ENCODE measurements at regions not wholly inside any gene's neighbourhood (a gene's known extent, or its start where the extent isn't known, plus 50 kb on each side); places are given as distances from the start of the nearest gene placed in this dataset.
"Not testable (repeated sequence)": the region's sequence is repeated elsewhere in the genome, so short reads cannot be mapped to it uniquely, and the experiment has no call there.

DNA sequence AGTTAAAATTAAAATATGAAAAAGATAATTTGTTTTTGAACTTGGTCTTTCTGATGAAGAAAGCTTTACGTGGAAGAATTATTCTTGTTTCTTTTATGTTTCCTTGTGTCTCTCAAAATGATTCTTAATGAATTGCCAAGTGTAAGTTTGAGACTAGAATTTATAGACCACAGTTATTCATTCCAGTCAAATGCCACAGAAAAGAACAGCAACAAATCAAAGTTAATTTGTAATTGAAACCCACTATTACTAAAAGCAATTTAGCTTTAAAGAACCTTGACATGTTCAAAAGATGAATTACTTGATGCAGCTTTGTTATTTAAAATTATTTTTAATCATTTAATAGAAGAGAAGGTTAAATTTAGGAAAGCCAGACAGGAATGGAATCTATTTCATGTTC is 1277.7 kb upstream of the NUDT12 start:
- no peaks in the 10 kb centered on the region for H3K4me1 ChIP-seq (ENCODE audit: control insufficient read depth in 3 of 3, insufficient read depth in 3 of 3, low read length in 3 of 3)
- no peaks in the 10 kb centered on the region for H3K27me3 ChIP-seq (ENCODE audit: control insufficient read depth in 3 of 3, insufficient read depth in 3 of 3, low read length in 3 of 3)
- no peak overlapping the region for H3K4me3 ChIP-seq (ENCODE audit: low read length in 3 of 3)
- H3K9me3 ChIP-seq (ENCODE audit: control insufficient read depth in 3 of 3, low read length in 3 of 3) = no peaks in the 10 kb centered on the region
- H3K27ac ChIP-seq (ENCODE audit: low read depth, low read length) = no peak overlapping the region
- no peak overlapping the region for H3K9ac ChIP-seq (ENCODE audit: low read depth in 1 of 3, low read length in 3 of 3)
- H3K36me3 ChIP-seq (ENCODE audit: control insufficient read depth in 3 of 3, insufficient read depth in 3 of 3, low read length in 3 of 3) = no peaks in the 10 kb centered on the region

GRCh38 chr5:104831515-104831914 is 1268.9 kb upstream of the NUDT12 start:
- not testable (repeated sequence) for H3K36me3 ChIP-seq (ENCODE audit: control insufficient read depth in 3 of 3, insufficient read depth in 3 of 3, low read length in 3 of 3); H3K27me3 ChIP-seq (ENCODE audit: control insufficient read depth in 3 of 3, insufficient read depth in 3 of 3, low read length in 3 of 3); H3K9ac ChIP-seq (ENCODE audit: low read depth in 1 of 3, low read length in 3 of 3); H3K27ac ChIP-seq (ENCODE audit: low read depth, low read length); H3K4me1 ChIP-seq (ENCODE audit: control insufficient read depth in 3 of 3, insufficient read depth in 3 of 3, low read length in 3 of 3); H3K4me3 ChIP-seq (ENCODE audit: low read length in 3 of 3); H3K9me3 ChIP-seq (ENCODE audit: control insufficient read depth in 3 of 3, low read length in 3 of 3)

- Histone ChIP-seq H3K27me3 (ENCODE audit: control insufficient read depth in 3 of 3, insufficient read depth in 3 of 3, low read length in 3 of 3) (no peaks in the 10 kb centered on the region), H3K36me3 (ENCODE audit: control insufficient read depth in 3 of 3, insufficient read depth in 3 of 3, low read length in 3 of 3) (no peaks in the 10 kb centered on the region), H3K9ac (ENCODE audit: low read depth in 1 of 3, low read length in 3 of 3) (no peak overlapping the region), H3K9me3 (ENCODE audit: control insufficient read depth in 3 of 3, low read length in 3 of 3) (no peaks in the 10 kb centered on the region), H3K27ac (ENCODE audit: low read depth, low read length) (no peak overlapping the region), H3K4me1 (ENCODE audit: control insufficient read depth in 3 of 3, insufficient read depth in 3 of 3, low read length in 3 of 3) (no peaks in the 10 kb centered on the region), H3K4me3 (ENCODE audit: low read length in 3 of 3) (no peak overlapping the region)
These were observed 1259.0 kb upstream of the NUDT12 start for GRCh38 chr5:104821606-104822005.

DNA sequence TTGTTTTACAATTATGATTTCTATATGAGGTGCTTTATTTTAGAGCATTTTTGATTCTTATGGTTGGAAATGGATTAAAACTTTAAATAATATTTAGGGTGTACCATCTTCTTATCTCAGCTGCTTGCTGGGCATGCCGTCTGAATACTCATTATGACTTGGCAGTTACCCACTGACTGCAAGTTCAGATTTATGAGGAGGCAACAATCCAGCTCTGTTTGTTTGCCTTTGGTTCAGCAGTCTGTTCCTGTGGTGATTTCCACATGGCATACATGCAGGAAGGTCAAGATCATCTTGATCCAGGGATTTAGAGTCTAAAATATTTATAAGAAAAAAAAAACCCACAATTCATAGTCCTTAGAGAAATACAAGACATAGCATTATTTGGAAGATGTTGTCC is 1254.5 kb upstream of the NUDT12 start:
- H3K27me3 ChIP-seq (ENCODE audit: control insufficient read depth in 3 of 3, insufficient read depth in 3 of 3, low read length in 3 of 3) = no peaks in the 10 kb centered on the region
- H3K27ac ChIP-seq (ENCODE audit: low read depth, low read length) = no peak overlapping the region
- no peaks in the 10 kb centered on the region for H3K9me3 ChIP-seq (ENCODE audit: control insufficient read depth in 3 of 3, low read length in 3 of 3)

DNA sequence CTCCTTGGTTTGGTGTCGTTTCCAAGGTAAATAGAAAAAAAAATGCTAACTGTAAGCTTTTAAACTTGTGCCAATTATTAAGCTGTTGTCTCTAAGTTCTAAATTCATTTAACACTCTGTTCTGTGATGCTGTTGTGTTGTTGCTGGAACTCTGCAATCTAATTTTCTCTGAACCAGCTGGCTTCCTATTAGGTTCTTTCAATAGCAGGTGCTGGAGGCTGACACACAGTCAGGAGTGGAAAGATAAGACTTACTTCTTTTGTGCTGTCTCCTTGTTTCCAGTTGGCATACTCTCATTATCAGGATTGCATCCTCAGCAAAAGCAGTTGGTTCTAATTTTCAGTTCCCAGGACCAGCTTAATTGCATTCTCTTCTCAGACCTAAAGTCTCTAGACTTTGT is 1252.6 kb upstream of the NUDT12 start:
- Histone ChIP-seq H3K4me3 (ENCODE audit: low read length in 3 of 3) (no peak overlapping the region), H3K27ac (ENCODE audit: low read depth, low read length) (no peak overlapping the region), H3K27me3 (ENCODE audit: control insufficient read depth in 3 of 3, insufficient read depth in 3 of 3, low read length in 3 of 3) (no peaks in the 10 kb centered on the region), H3K4me1 (ENCODE audit: control insufficient read depth in 3 of 3, insufficient read depth in 3 of 3, low read length in 3 of 3) (no peaks in the 10 kb centered on the region), H3K9ac (ENCODE audit: low read depth in 1 of 3, low read length in 3 of 3) (no peak overlapping the region), H3K9me3 (ENCODE audit: control insufficient read depth in 3 of 3, low read length in 3 of 3) (no peaks in the 10 kb centered on the region), H3K36me3 (ENCODE audit: control insufficient read depth in 3 of 3, insufficient read depth in 3 of 3, low read length in 3 of 3) (no peaks in the 10 kb centered on the region)

More for the DNA sequence above, 1254.5 kb upstream of the NUDT12 start:
- no peak overlapping the region for H3K9ac ChIP-seq (ENCODE audit: low read depth in 1 of 3, low read length in 3 of 3)
- no peaks in the 10 kb centered on the region for H3K36me3 ChIP-seq (ENCODE audit: control insufficient read depth in 3 of 3, insufficient read depth in 3 of 3, low read length in 3 of 3)
- H3K4me1 ChIP-seq (ENCODE audit: control insufficient read depth in 3 of 3, insufficient read depth in 3 of 3, low read length in 3 of 3) = no peaks in the 10 kb centered on the region
- H3K4me3 ChIP-seq (ENCODE audit: low read length in 3 of 3) = no peak overlapping the region

DNA sequence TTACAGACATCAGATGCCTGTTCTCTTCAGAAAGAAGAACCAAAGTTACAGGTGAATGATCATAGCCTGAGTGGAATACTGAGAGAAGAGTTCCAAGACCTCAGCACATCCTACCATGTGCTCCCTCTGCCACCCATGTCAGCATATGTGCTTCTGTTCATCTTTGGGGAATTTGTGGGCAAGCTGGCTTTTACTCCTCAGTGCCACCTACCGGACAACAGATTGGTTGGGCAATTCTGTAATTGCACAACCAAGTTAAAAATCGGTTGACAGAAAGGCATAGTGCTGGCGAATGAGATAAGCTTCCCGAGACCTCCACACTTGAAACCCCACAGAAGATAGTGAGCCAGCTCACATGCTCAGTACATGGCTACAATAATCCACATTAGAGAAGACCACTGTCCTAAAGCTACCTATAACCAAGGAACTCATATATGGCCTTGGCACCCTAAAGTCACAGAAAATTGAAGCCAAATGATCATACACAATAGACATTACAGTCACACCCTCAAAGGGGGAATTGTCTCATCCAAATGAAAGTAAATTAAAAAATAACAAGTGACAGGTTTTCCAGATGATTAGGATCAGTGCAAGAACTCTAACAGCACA is 1238.0 kb upstream of the NUDT12 start:
- Histone ChIP-seq H3K36me3 (ENCODE audit: control insufficient read depth in 3 of 3, insufficient read depth in 3 of 3, low read length in 3 of 3) (no peaks in the 10 kb centered on the region), H3K4me1 (ENCODE audit: control insufficient read depth in 3 of 3, insufficient read depth in 3 of 3, low read length in 3 of 3) (no peaks in the 10 kb centered on the region), H3K27ac (ENCODE audit: low read depth, low read length) (no peak overlapping the region), H3K4me3 (ENCODE audit: low read length in 3 of 3) (no peak overlapping the region), H3K9me3 (ENCODE audit: control insufficient read depth in 3 of 3, low read length in 3 of 3) (no peaks in the 10 kb centered on the region), H3K27me3 (ENCODE audit: control insufficient read depth in 3 of 3, insufficient read depth in 3 of 3, low read length in 3 of 3) (no peaks in the 10 kb centered on the region), H3K9ac (ENCODE audit: low read depth in 1 of 3, low read length in 3 of 3) (no peak overlapping the region)

DNA sequence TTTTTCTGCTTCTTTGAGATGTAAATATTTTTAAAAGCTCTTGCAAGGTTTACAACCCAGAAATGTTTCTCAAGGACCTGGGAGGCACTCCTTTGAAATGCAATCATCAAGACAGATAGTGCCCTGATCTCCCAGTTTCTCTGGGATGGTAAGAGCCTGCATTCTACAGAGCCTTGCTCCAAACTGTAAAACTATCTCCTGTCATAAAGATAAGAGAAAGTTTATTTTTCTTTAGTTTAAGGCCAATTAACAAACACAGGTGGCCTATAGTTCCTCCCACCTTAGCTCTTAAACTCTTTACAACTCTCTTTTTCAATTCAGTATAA is 1231.1 kb upstream of the NUDT12 start:
- Histone ChIP-seq H3K36me3 (ENCODE audit: control insufficient read depth in 3 of 3, insufficient read depth in 3 of 3, low read length in 3 of 3) (no peaks in the 10 kb centered on the region), H3K9me3 (ENCODE audit: control insufficient read depth in 3 of 3, low read length in 3 of 3) (no peaks in the 10 kb centered on the region), H3K4me1 (ENCODE audit: control insufficient read depth in 3 of 3, insufficient read depth in 3 of 3, low read length in 3 of 3) (no peaks in the 10 kb centered on the region), H3K9ac (ENCODE audit: low read depth in 1 of 3, low read length in 3 of 3) (no peak overlapping the region), H3K27ac (ENCODE audit: low read depth, low read length) (no peak overlapping the region), H3K27me3 (ENCODE audit: control insufficient read depth in 3 of 3, insufficient read depth in 3 of 3, low read length in 3 of 3) (no peaks in the 10 kb centered on the region), H3K4me3 (ENCODE audit: low read length in 3 of 3) (no peak overlapping the region)

- Histone ChIP-seq H3K27me3 (ENCODE audit: control insufficient read depth in 3 of 3, insufficient read depth in 3 of 3, low read length in 3 of 3) (no peaks in the 10 kb centered on the region), H3K9ac (ENCODE audit: low read depth in 1 of 3, low read length in 3 of 3) (no peak overlapping the region), H3K36me3 (ENCODE audit: control insufficient read depth in 3 of 3, insufficient read depth in 3 of 3, low read length in 3 of 3) (no peaks in the 10 kb centered on the region), H3K27ac (ENCODE audit: low read depth, low read length) (no peak overlapping the region), H3K4me1 (ENCODE audit: control insufficient read depth in 3 of 3, insufficient read depth in 3 of 3, low read length in 3 of 3) (no peaks in the 10 kb centered on the region), H3K9me3 (ENCODE audit: control insufficient read depth in 3 of 3, low read length in 3 of 3) (no peaks in the 10 kb centered on the region), H3K4me3 (ENCODE audit: low read length in 3 of 3) (no peak overlapping the region)
These were observed 1230.6 kb upstream of the NUDT12 start for GRCh38 chr5:104793031-104793754.

- H3K9ac ChIP-seq (ENCODE audit: low read depth in 1 of 3, low read length in 3 of 3) = no peak overlapping the region
- no peaks in the 10 kb centered on the region for H3K4me1 ChIP-seq (ENCODE audit: control insufficient read depth in 3 of 3, insufficient read depth in 3 of 3, low read length in 3 of 3)
- no peaks in the 10 kb centered on the region for H3K27me3 ChIP-seq (ENCODE audit: control insufficient read depth in 3 of 3, insufficient read depth in 3 of 3, low read length in 3 of 3)
- H3K27ac ChIP-seq (ENCODE audit: low read depth, low read length) = no peak overlapping the region
- peaks cover 0 to 4% (median 0%) of the 10 kb centered on the region in 3 donors for H3K9me3 ChIP-seq (ENCODE audit: control insufficient read depth in 3 of 3, low read length in 3 of 3)
- no peak overlapping the region for H3K4me3 ChIP-seq (ENCODE audit: low read length in 3 of 3)
- no peaks in the 10 kb centered on the region for H3K36me3 ChIP-seq (ENCODE audit: control insufficient read depth in 3 of 3, insufficient read depth in 3 of 3, low read length in 3 of 3)
These were observed 1226.8 kb upstream of the NUDT12 start for GRCh38 chr5:104789366-104789765.

DNA sequence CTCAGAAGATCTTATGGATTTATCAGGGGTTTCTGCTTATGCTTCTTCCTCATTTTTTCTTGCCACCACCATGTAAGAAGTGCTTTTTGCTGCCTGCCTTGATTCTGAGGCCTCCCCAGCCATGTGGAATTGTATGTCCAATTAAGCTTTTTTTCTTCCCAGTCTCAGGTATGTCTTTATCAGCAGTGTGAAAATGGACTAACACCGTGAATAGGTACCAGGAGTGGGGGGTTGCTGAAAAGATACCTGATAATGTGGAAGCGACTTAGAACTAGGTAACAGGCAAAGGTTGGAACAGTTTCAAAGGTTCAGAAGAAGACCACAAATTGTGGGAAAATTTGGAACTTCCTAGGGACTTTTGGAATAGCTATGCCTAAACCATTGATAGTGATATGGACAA is 1222.5 kb upstream of the NUDT12 start:
- peaks cover 0 to 4% (median 0%) of the 10 kb centered on the region in 3 donors for H3K9me3 ChIP-seq (ENCODE audit: control insufficient read depth in 3 of 3, low read length in 3 of 3)
- H3K36me3 ChIP-seq (ENCODE audit: control insufficient read depth in 3 of 3, insufficient read depth in 3 of 3, low read length in 3 of 3) = no peaks in the 10 kb centered on the region
- no peaks in the 10 kb centered on the region for H3K27me3 ChIP-seq (ENCODE audit: control insufficient read depth in 3 of 3, insufficient read depth in 3 of 3, low read length in 3 of 3)
- no peak overlapping the region for H3K27ac ChIP-seq (ENCODE audit: low read depth, low read length)
- no peak overlapping the region for H3K4me3 ChIP-seq (ENCODE audit: low read length in 3 of 3)
- no peak overlapping the region for H3K9ac ChIP-seq (ENCODE audit: low read depth in 1 of 3, low read length in 3 of 3)
- no peaks in the 10 kb centered on the region for H3K4me1 ChIP-seq (ENCODE audit: control insufficient read depth in 3 of 3, insufficient read depth in 3 of 3, low read length in 3 of 3)
